HS-5 (cell line): ENCODE measurements at regions not wholly inside any gene's neighbourhood (a gene's known extent, or its start where the extent isn't known, plus 50 kb on each side); places are given as distances from the start of the nearest gene placed in this dataset.
"Not testable (repeated sequence)": the region's sequence is repeated elsewhere in the genome, so short reads cannot be mapped to it uniquely, and the experiment has no call there.

ENCODE experiments used
- DNase-seq: peaks from one replicate; pipeline ENCODE4 v3.0.0-alpha.2; 2012; ENCODE audit warnings: low read depth

GRCh38 chr7:25669281-25669781, 441.0 kb upstream of the NPVF start:
- DNase-seq, result no peak

DNA sequence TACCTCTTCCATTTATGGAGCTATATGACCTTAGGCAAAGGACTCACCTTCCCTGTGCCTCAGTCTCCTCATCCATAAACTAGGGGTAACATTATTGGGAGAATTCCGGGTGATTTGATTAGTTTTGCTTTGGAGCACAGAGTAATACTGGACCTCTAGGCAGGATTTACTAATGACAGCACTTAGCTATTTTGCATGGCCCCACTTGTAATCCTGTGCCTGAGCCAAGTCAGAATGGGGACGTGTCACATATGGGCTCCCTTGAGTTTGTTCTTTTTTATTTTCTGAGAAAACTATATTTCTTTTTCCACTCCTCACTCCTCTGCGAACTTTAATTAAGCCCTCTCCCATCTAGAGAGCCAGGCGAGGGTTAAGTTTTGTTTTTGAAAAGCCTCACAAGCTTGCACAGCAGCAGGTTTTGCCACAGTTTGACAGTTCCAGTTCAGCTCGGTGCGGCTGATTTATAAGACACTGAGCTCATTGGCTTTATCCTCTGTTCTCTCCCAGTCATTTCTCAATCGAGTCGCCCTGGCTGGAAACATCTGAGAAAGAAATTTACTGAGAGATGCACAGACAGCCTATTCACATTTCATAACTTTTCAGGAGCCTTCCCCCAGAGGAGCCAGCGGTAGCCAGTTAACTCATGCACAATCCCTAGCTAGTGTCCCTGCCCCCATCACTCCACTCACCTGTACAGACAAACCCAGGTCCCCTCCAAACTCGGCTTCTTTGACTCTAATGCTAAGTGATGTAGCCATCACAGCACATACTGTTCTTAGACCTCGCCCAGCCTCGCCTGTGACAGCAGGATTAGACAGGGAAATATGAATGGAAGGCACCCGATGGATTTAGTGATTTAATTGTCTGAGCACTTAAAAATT, 441.9 kb upstream of the NPVF start:
- no peak for DNase-seq

- no peak for DNase-seq
Observed at GRCh38 chr7:25671111-25671510, 442.8 kb upstream of the NPVF start.

- no peak for DNase-seq
Observed at GRCh38 chr7:25672496-25672895, 444.2 kb upstream of the NPVF start.

DNA sequence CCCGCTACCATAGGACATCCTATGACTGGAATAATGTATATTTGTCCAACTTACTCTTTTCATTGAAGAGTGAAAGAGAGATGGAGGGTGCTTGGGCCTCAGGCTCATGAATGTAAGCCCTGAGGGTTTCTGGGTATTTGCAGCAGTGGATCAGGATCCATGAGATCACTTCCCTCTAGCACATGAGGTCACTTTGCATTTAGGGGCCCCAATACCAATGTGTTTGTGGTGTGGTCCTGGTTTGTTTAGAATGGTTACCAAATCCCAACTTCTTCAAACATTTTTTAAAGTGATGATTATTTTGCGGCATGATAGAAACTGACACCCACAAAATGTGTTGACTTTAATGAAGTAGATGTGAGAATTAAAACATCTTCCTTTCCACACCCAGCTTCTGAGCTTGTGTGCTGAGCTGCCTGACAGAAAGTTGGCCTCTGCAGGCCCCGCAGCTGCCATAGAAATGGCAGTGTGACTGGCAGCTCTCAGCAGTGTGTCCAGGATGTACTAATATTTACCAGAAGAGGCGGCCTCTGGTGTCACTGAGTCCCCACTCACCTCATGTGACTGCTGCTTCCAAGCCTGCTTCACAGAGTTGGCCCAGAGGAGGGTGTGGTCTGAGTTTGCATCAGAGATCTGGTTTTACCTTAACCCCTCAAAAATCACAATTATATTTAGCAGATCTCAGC, 447.6 kb upstream of the NPVF start:
- no peak for DNase-seq

DNA sequence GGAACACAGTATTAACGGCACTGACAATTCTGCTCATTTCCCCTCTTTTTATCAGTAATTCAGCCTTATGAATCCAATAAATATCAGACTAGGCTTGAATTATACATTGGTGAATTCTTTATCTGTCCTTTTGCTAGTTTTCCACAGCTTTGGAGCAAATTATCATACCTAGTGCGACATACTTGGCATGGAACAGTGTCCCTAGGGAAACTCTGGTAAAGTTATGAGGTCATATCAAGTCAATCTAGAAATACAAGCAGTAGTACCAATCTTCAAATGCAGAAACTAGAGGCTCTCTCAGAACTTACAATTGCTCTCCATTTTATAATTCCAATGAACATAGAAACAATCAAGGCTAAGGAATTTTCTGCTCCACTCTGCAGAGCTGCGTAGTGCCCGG, 449.3 kb upstream of the NPVF start:
- no peak for DNase-seq

DNA sequence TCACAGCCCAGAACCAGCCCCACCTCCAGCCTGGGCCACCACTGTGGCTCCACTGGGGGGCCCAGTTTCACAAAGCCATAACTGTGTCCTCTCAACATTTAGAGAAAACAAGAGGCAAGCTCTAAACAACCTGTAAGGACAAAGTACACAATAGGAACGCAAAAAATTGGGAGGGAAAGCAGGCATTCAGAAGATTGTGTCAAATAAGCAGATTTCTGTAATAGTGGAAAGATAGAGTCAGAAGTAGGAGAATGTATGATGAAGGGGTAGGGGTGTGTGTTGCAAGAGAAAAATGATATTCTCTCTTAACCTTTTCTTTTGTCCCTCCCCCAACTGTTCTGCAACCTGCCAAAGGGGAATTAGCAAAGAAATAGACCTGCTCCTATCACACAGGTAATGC, 449.9 kb upstream of the NPVF start:
- DNase-seq, result no peak

DNA sequence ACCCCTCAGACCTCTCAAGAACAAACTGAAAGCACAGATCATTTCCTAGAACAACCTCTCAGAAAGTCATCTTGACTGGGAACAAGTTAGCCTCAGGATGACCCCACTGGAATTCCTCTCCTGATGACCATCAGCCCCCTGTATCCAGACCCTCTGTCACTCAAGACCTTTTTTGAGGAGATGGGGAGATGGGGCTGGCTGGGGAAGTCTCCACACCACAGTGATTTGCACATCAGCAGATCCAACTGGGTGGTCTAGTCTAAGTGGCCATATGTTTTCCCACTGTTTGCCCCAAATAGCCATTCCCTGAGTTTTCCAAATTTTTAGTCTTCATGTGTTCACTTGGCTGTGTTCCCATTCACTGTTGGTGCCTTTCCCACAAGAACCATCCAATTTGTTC, 452.4 kb upstream of the NPVF start:
- DNase-seq, result no peak

GRCh38 chr7:25684360-25684759, 456.1 kb upstream of the NPVF start:
- DNase-seq, result no peak

DNA sequence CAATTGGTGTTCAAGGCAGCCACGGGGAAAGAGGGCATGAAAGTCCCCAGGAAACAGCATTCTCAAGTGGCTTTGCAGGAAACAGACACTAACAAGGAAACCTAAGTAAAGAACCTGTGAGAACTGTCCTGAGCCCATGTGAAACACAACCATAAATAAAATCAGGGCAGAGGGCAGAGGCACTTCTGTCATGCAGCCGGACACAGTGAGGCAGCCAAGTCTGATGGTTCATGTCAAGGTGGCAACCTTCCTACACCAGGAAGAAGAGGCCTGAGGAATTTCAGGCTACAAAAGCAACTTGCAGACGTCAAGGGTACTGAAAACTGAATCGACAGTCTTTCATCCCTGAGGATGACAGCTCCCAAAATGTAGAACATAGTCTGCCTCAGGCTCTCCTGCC, 458.2 kb upstream of the NPVF start:
- no peak for DNase-seq

- DNase-seq, result no peak
Observed at GRCh38 chr7:25694211-25694610, 457.8 kb upstream of the NFE2L3 start.

DNA sequence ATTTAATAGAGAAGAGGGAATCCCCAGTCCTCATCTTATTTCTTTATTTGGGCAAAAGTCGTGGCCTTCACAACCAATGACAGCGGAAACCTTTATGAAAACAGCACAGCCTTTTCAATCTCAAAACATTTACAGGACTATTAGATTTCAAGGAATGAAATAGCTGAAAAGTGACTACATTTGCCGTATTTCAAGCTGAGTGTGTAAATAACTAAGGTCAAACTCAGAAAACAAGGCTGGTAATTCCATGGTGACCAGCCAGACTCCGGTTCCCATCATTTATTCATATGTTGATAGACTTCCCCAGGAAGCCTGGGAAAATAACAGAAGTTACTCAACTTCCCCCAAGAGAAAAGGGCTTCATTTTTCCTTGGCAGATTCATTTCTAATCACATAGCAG, 457.3 kb upstream of the NFE2L3 start:
- DNase-seq, result no peak

DNA sequence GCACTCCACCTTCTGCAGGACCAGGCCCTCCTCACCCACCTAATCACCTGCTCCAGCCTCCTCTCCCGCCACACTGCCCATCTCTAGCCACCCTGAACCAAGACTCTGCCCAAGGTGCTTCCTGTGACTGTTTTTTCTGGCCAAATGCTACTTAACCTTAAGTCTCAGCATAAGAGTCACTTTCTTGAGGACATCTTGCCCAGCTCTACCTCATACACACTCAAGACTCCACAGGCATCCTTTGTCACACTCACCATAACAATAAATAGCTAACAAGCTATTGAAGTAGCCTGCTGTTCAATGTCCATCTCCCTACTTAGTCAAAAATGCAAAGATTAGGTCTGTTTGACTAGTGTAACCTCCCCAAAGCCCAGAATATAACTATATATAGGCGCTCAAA, 455.4 kb upstream of the NFE2L3 start:
- DNase-seq, result no peak

DNA sequence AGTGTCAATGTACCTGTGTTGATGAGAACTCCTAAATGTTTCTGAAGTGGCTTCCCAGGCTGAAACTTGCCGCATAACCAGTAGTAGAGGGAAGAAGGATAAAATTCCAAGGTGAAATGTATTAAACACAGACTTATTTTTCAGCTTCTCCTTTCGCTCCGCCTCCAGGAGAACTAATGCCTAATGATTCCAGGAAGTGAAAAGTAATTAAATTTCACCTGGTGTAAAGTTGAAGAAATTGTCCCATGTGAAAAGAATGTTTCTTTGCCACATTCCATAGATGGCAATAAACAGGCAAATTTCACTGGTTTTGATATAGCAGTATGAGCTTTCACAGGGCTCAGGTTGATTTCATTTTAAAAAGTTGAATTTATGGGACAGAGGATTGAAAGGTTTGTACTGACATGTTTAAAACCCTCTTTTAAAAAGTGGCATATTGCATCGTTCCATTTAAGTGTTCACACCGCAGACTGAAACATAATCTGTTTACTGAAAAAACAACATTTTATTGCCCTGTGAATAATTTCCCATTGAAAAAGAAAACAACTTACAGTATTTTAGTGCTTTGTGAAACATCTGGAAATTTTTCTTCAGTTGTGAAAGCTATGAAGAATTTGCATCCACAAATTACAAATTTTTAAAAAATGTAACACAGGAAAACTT, 453.4 kb upstream of the NFE2L3 start:
- DNase-seq, result no peak

- DNase-seq, result not testable (repeated sequence)
Observed at GRCh38 chr7:25700141-25700540, 451.9 kb upstream of the NFE2L3 start.

DNA sequence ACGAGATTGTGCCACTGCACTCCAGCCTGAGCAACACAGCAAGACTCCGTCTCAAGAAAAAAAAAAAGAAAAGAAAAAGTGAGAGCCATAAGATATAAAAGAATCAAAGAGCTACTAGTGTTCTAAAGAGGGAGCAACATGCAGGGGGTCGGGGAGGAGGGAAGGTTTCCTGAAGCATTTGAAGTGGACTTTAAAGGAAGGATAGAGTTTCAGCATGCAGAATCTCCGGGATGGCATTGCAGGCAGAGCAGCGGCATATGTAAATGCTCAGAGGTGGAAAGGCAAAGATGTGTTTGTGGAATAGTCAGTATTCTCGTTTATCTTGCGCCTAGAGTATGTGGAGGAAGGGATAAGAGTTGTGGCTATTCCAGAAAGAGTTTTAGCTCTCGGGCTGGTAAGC, 447.6 kb upstream of the NFE2L3 start:
- DNase-seq, result no peak

DNA sequence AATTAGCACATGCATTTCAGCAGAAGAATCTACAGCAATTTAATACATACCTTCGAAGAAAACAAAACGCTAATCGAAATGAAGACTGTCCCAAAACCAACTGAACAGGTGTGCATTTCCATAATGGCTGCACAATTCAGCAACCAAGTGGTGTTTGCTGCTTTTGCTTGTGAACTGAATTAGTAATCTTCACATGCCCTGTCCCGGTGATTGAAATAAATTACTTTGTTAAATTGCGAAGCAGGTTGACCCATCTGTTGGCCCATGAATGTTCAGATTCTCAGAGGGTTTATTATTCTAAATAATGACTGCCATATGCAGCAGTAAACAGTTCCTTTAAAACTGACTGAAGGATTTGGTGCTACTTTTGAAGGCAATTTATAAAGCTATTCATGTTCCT, 445.2 kb upstream of the NFE2L3 start:
- no peak for DNase-seq

DNA sequence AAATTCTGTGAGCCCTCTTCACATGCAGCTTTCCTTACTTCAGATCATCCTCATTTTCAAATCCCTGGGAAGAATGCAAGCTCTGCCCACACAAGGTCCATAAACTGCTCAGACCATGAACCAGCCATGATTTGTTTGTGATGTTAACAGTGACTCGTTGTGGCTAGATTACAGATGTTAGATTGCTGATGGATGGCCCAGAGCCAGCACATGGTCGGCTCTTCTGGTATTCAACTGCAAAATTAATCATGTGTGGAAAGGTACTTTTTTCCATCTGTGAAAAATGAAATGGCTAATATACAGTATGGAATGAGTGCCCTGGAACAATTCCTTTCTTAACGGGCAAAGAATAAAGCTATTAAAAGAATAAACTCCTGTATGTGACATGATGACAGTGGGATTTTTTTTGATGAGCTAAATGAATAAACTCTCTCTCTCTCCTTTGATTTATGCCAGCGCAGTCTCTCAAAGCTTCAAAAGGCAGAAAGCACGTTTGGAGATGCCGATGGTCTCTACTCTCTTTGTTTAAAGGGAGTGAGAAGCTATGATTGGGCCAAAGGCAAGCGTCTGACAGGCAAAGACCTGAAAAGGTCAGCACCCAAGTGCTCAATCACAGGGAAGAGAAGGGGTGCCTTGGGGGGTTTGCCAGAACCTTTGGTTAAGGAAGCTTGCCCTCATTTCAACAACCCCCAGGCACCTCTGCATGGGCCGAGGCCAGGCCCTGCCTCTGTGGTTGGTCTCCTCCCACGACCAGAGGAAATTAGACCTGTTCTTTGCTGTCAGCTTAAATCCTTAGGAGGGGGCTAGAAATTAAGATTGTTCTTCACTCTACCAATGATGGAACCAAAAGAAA, 444.0 kb upstream of the NFE2L3 start:
- peak; percentile 33 for DNase-seq

DNA sequence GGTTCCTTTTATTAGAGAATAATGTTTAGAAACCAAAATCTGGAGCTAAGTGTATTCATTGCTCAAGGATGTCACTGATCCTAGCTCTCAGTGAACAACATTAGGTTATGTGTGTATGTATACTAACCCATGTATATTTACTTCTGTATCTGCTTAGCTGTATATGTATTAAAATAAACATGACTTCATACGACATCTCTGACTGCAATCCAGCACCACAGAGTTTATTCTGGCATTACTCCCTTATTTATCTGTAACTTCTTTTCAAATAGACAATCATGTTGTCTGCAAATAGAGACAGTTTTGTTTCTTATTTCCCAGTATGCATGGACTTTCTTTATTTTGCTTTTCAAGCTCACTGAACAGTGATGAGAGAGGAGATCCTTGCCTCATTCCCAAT, 441.0 kb upstream of the NFE2L3 start:
- DNase-seq, result no peak

DNA sequence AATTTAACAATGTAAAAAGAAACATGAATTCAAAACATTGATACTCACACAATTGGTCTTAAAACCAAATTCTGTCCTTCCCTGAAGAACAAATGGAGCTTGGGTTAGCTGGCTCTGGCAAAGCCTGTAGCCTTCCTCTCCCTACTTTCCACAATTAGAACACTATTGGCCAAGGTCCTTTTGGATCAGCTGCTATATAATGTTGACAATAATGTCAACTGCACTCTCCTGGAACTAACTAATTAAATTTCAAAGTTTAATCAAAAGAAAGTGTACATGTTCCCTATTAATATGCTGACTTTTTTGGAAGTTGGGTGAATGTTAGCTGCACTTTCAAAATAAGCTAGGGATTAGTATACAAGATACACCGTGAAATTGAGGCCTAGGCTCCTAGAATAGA, 440.1 kb upstream of the NFE2L3 start:
- DNase-seq, result no peak

- no peak for DNase-seq
Observed at GRCh38 chr7:25712500-25712899, 439.5 kb upstream of the NFE2L3 start.

- DNase-seq, result no peak
Observed at GRCh38 chr7:25714013-25714412, 438.0 kb upstream of the NFE2L3 start.
